Pancreas (tissue), 10 donors: ENCODE measurements at regions not wholly inside any gene's neighbourhood (a gene's known extent, or its start where the extent isn't known, plus 50 kb on each side); places are given as distances from the start of the nearest gene placed in this dataset.
A peak's percentile ranks its signal among the peaks of the same experiment; 100 is the strongest.

Source experiments
- ATAC-seq, 4 donors: fragments of 200-7000 bp; cut with Tn5 transposase; one replicate each; pipeline versions ENCODE4 v1.8.0 to v1.9.1; 2020; ENCODE audit warnings: mild to moderate bottlenecking in 4 of 4, moderate library complexity in 4 of 4
- DNase-seq, 6 donors: peaks; one replicate each; pipeline ENCODE4 v3.0.0-alpha.2; 2020
- FAIRE-seq: peaks from 2 replicates; lab custom pipeline; 2012; peaks lifted over from hg19 to GRCh38; lab: Jason Lieb, UNC
- H3K27ac ChIP-seq, 4 donors: fragments of 200-600 bp; sonication (generic); 1 replicate in 3 of 4; 2 replicates in 1 of 4; pipeline versions ENCODE4 v1.5.0 to v1.8.0; 2020
- H3K27me3 ChIP-seq, 4 donors: fragments of 200-600 bp; one replicate each; pipeline ENCODE4 v1.8.0; 2021
- H3K36me3 ChIP-seq, 3 donors: fragments of 200-600 bp; sonication (generic) in 1 of 3; one replicate each; pipeline versions ENCODE4 v1.5.0 to v1.8.0; 2020 to 2021
- H3K4me1 ChIP-seq, 3 donors: fragments of 200-600 bp; one replicate each; pipeline ENCODE4 v1.8.0; 2021
- H3K4me3 ChIP-seq, 4 donors: fragments of 200-600 bp; sonication (generic) in 2 of 4; one replicate each; pipeline versions ENCODE4 v1.5.0 to v1.8.0; 2020 to 2021
- H3K9me3 ChIP-seq, 4 donors: fragments of 200-600 bp; one replicate each; pipeline ENCODE4 v1.8.0; 2021
- CTCF ChIP-seq, 4 donors: fragments of 200-600 bp; sonication (generic) in 3 of 4; IDR thresholded peaks; one replicate each; pipeline versions ENCODE4 v1.5.0 to v1.8.0; 2021; ENCODE audit warnings: antibody characterized with exemption in 4 of 4
- WGBS, 2 donors: extraction: QIAGEN DNeasy Blood & Tissue Kit; methylation state at CpG; one replicate each; pipeline ENCODE4 v1.1.7; 2013; 5-methylcytosine and 5-hydroxymethylcytosine counted together
- intact Hi-C, 3 donors: fragments of 100-400 bp; cut with DNase I; formaldehyde crosslinking; loops; one replicate each; pipeline versions ENCODE4 v1.11.1 to v1.14.2; 2022
- donor health status: healthy with polysubstance abuse.
- donor health status: DM: no; HTN: no; CAD: no; lungs with moderate emphysema.
- donor health status: DM: no; HTN: no; CAD: no.
- donor health status: control.
- donor health status: control.
- donor health status: Bipolar disorder and iron deficiency.
- donor health status: DM: yes; HTN: yes; CAD: no.
- donor health status: DM: no; HTN: no; CAD: no.
- donor health status: DM: no; HTN: no; CAD: no.
- donor health status: DM: yes; HTN: yes; CAD: no.

GRCh38 chr12:124482567-124482893, 84.9 kb downstream of the NCOR2 start:
- WGBS, 2 donors = 87 to 91% methylated on average over 5 to 6 of the region's 6 CpGs
- H3K4me1 ChIP-seq = peaks cover 0 to 3% (median 0%) of the 10 kb centered on the region in 3 donors
- no peak for FAIRE-seq
- no peak for ATAC-seq
- no peak overlapping the region for H3K27ac ChIP-seq
- no peak overlapping the region for H3K4me3 ChIP-seq
- peak in 2 of 6 donors; percentile 45 to 47 for DNase-seq
- no peaks in the 10 kb centered on the region for H3K9me3 ChIP-seq
- peaks cover 0 to 5% (median 3%) of the 10 kb centered on the region in 3 donors for H3K36me3 ChIP-seq
- no peak for TF ChIP-seq CTCF (IDR thresholded peaks at IDR 0.05)
- intact Hi-C loops = no loop called here
- H3K27me3 ChIP-seq = no peaks in the 10 kb centered on the region

GRCh38 chr12:124481772-124482566, 85.4 kb downstream of the NCOR2 start:
- Histone ChIP-seq H3K4me3 (no peak overlapping the region), H3K9me3 (no peaks in the 10 kb centered on the region), H3K36me3 (peaks cover 0 to 5% (median 3%) of the 10 kb centered on the region in 3 donors), H3K4me1 (no peaks in the 10 kb centered on the region), H3K27me3 (no peaks in the 10 kb centered on the region), H3K27ac (peak overlapping the region in 1 of 4 donors; percentile 18)
- DNase-seq = peak in 2 of 6 donors; percentile 48 to 67
- ATAC-seq = no peak
- 91% methylated on average over 18 to 19 of the region's 19 CpGs for WGBS, 2 donors
- TF ChIP-seq CTCF (IDR thresholded peaks at IDR 0.05) = no peak
- no peak for FAIRE-seq
- intact Hi-C loops = no loop called here

- no peak for FAIRE-seq
- WGBS, 2 donors = 75 to 84% methylated on average over 17 of the region's 17 CpGs
Measured at GRCh38 chr12:124481257-124481750, 86.1 kb downstream of the NCOR2 start.

GRCh38 chr12:124480469-124481256, 86.7 kb downstream of the NCOR2 start:
- ATAC-seq (peak; percentile 43 to 69 (median 54)), FAIRE-seq (no peak), DNase-seq (peak in 4 of 6 donors; percentile 46 to 75 (median 60))
- peak overlapping the region in 1 of 4 donors; percentile 18 for H3K27ac ChIP-seq
- 56 to 61% methylated on average over 15 of the region's 15 CpGs for WGBS, 2 donors
- no peak for TF ChIP-seq CTCF (IDR thresholded peaks at IDR 0.05)
- no peaks in the 10 kb centered on the region for H3K27me3 ChIP-seq
- no peaks in the 10 kb centered on the region for H3K4me1 ChIP-seq
- peaks cover 0 to 9% (median 3%) of the 10 kb centered on the region in 3 donors for H3K36me3 ChIP-seq
- H3K4me3 ChIP-seq = no peak overlapping the region
- H3K9me3 ChIP-seq = no peaks in the 10 kb centered on the region
- intact Hi-C loops = no loop called here

More at GRCh38 chr12:124481257-124481750, 86.1 kb downstream of the NCOR2 start:
- Histone ChIP-seq H3K27me3 (no peaks in the 10 kb centered on the region), H3K4me3 (no peak overlapping the region), H3K27ac (peak overlapping the region in 1 of 4 donors; percentile 18), H3K4me1 (no peaks in the 10 kb centered on the region), H3K9me3 (no peaks in the 10 kb centered on the region), H3K36me3 (peaks cover 0 to 9% (median 3%) of the 10 kb centered on the region in 3 donors)
- DNase-seq (peak in 1 of 6 donors; percentile 72), ATAC-seq (peak; percentile 2 to 28 (median 17))
- intact Hi-C loops = no loop called here
- no peak for TF ChIP-seq CTCF (IDR thresholded peaks at IDR 0.05)
